Kidney (tissue), 13 donors: ENCODE measurements at regions not wholly inside any gene's neighbourhood (a gene's known extent, or its start where the extent isn't known, plus 50 kb on each side); places are given as distances from the start of the nearest gene placed in this dataset.

Source experiments
- DNase-seq, 5 donors: peaks; one replicate each; pipeline ENCODE4 v3.0.0-alpha.2; 2013 to 2020
- FAIRE-seq: peaks from 2 replicates; lab custom pipeline; 2012; peaks lifted over from hg19 to GRCh38; lab: Jason Lieb, UNC
- H3K27ac ChIP-seq, 2 donors: one replicate each; pipeline ENCODE4 v1.7.0; 2013; ENCODE audit warnings: low read depth in 2 of 2, low read length in 2 of 2, inconsistent platforms in 1 of 2
- H3K27me3 ChIP-seq: one replicate; pipeline ENCODE4 v1.7.1; 2013; ENCODE audit warnings: low read length, inconsistent platforms; ENCODE audit not compliant: control insufficient read depth, insufficient read depth
- H3K36me3 ChIP-seq, 3 donors: one replicate each; pipeline versions ENCODE4 v1.7.0 to v1.7.1; 2013; ENCODE audit warnings: low read length in 3 of 3, control low read depth in 1 of 3, inconsistent platforms in 1 of 3; ENCODE audit not compliant: insufficient read depth in 3 of 3, control insufficient read depth in 2 of 3
- H3K4me1 ChIP-seq, 3 donors: one replicate each; pipeline versions ENCODE4 v1.7.0 to v1.7.1; 2013; ENCODE audit warnings: low read length in 3 of 3, inconsistent platforms in 1 of 3, low read depth in 1 of 3; ENCODE audit not compliant: control insufficient read depth in 2 of 3, insufficient read depth in 2 of 3
- H3K4me3 ChIP-seq, 3 donors: one replicate each; pipeline versions ENCODE4 v1.7.0 to v1.8.1; 2013; ENCODE audit warnings: low read length in 3 of 3, control low read depth in 1 of 3, inconsistent platforms in 1 of 3
- H3K9ac ChIP-seq, 3 donors: one replicate each; pipeline versions ENCODE4 v1.7.0 to v1.7.1; 2013; ENCODE audit warnings: low read length in 3 of 3, control low read depth in 1 of 3, inconsistent platforms in 1 of 3
- H3K9me3 ChIP-seq, 3 donors: one replicate each; pipeline versions ENCODE4 v1.7.0 to v1.7.1; 2013; ENCODE audit warnings: low read length in 3 of 3, control low read depth in 1 of 3, inconsistent platforms in 1 of 3; ENCODE audit not compliant: control insufficient read depth in 2 of 3, insufficient read depth in 1 of 3
- intact Hi-C: fragments of 100-400 bp; cut with DNase I; formaldehyde crosslinking; loops from one replicate; pipeline ENCODE4 v1.11.1; 2022
- TF ChIP-seq, protein P1 (sequence below): IDR thresholded peaks from 3 replicates; pipeline ENCODE4 v1.5.1; 2012; ENCODE audit warnings: mild to moderate bottlenecking, moderate library complexity, borderline replicate concordance; ENCODE audit not compliant: insufficient read depth; ENCODE audit errors: extremely low read depth
- donor health status: control.
- donor health status: control.
- donor health status: control.
- donor health status: control.
- donor health status: control.
- donor health status: DM: yes; HTN: yes; CAD: no.
- donor health status: Normal renal cell carcinoma (clear cell type).

- no peaks in the 10 kb centered on the region for H3K27me3 ChIP-seq
- no peaks in the 10 kb centered on the region for H3K4me1 ChIP-seq
- H3K36me3 ChIP-seq, result no peaks in the 10 kb centered on the region
- no peak overlapping the region for H3K27ac ChIP-seq
- intact Hi-C loops, result no loop called here
- no peaks in the 10 kb centered on the region for H3K9me3 ChIP-seq
- TF ChIP-seq, protein P1, sequence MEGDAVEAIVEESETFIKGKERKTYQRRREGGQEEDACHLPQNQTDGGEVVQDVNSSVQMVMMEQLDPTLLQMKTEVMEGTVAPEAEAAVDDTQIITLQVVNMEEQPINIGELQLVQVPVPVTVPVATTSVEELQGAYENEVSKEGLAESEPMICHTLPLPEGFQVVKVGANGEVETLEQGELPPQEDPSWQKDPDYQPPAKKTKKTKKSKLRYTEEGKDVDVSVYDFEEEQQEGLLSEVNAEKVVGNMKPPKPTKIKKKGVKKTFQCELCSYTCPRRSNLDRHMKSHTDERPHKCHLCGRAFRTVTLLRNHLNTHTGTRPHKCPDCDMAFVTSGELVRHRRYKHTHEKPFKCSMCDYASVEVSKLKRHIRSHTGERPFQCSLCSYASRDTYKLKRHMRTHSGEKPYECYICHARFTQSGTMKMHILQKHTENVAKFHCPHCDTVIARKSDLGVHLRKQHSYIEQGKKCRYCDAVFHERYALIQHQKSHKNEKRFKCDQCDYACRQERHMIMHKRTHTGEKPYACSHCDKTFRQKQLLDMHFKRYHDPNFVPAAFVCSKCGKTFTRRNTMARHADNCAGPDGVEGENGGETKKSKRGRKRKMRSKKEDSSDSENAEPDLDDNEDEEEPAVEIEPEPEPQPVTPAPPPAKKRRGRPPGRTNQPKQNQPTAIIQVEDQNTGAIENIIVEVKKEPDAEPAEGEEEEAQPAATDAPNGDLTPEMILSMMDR, result no peak
- no peak overlapping the region for H3K4me3 ChIP-seq
- FAIRE-seq (no peak), DNase-seq (no peak)
- no peak overlapping the region for H3K9ac ChIP-seq
Observed at GRCh38 chr5:165844571-165844970, 2339.2 kb downstream of the MAT2B start.

GRCh38 chr5:165858118-165858517 is 2352.7 kb downstream of the MAT2B start:
- Histone ChIP-seq H3K4me3 (no peak overlapping the region), H3K27ac (no peak overlapping the region), H3K4me1 (no peaks in the 10 kb centered on the region), H3K9me3 (no peaks in the 10 kb centered on the region), H3K27me3 (no peaks in the 10 kb centered on the region), H3K36me3 (no peaks in the 10 kb centered on the region), H3K9ac (no peak overlapping the region)
- TF ChIP-seq, protein P1, result no peak
- FAIRE-seq (no peak), DNase-seq (no peak)
- intact Hi-C loops, result no loop called here

DNA sequence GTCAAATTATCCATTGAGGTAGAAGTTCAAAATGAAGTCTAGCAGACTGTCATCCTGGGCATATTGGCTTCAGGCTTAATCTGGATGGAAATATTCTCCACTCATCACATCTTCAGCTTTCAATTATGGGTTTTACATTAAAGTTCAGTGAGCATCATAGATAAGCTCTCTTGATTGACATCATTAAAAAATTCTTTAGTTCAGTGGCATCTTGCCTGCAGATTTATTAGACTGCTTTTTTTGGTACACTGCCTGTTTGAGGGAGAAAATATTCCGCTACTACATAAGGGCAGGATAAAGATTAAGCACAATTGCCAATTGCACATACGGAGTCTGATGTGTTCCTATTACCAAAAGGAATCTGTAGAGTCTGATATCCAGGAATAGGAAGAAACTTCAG is 2353.8 kb downstream of the MAT2B start:
- FAIRE-seq (no peak), DNase-seq (no peak)
- TF ChIP-seq, protein P1, result no peak
- intact Hi-C loops, result no loop called here
- no peak overlapping the region for H3K27ac ChIP-seq
- H3K9ac ChIP-seq, result no peak overlapping the region
- H3K36me3 ChIP-seq, result no peaks in the 10 kb centered on the region
- no peaks in the 10 kb centered on the region for H3K4me1 ChIP-seq
- no peak overlapping the region for H3K4me3 ChIP-seq
- H3K9me3 ChIP-seq, result no peaks in the 10 kb centered on the region
- no peaks in the 10 kb centered on the region for H3K27me3 ChIP-seq

- H3K4me3 ChIP-seq, result no peak overlapping the region
- DNase-seq (no peak), FAIRE-seq (no peak)
- intact Hi-C loops, result no loop called here
- H3K9me3 ChIP-seq, result no peaks in the 10 kb centered on the region
- H3K27ac ChIP-seq, result no peak overlapping the region
- H3K27me3 ChIP-seq, result no peaks in the 10 kb centered on the region
- no peak overlapping the region for H3K9ac ChIP-seq
- no peaks in the 10 kb centered on the region for H3K36me3 ChIP-seq
- H3K4me1 ChIP-seq, result no peaks in the 10 kb centered on the region
- TF ChIP-seq, protein P1, result no peak
Observed at GRCh38 chr5:165863239-165863638, 2357.8 kb downstream of the MAT2B start.
